KMS-11 (cell line): ENCODE measurements at regions not wholly inside any gene's neighbourhood (a gene's known extent, or its start where the extent isn't known, plus 50 kb on each side); places are given as distances from the start of the nearest gene placed in this dataset.

Experiments used
- H2AFZ ChIP-seq: fragments of 200-600 bp; sonication (generic); 2 replicates; pipeline ENCODE4 v1.6.1; 2016; ENCODE audit warnings: antibody characterized with exemption, mixed run types, low read depth
- H3K27ac ChIP-seq: fragments of 200-600 bp; sonication (generic); 2 replicates; pipeline ENCODE4 v1.6.1; 2016; ENCODE audit warnings: mild to moderate bottlenecking, mixed run types
- H3K27me3 ChIP-seq: fragments of 200-600 bp; sonication (generic); 2 replicates; pipeline ENCODE4 v1.6.1; 2017; ENCODE audit warnings: mild to moderate bottlenecking, low read depth, mixed run types, moderate library complexity; ENCODE audit not compliant: insufficient read depth
- H3K36me3 ChIP-seq: fragments of 200-600 bp; sonication (generic); 2 replicates; pipeline ENCODE4 v1.6.1; 2017; ENCODE audit warnings: mild to moderate bottlenecking, mixed run types; ENCODE audit not compliant: insufficient read depth
- H3K4me1 ChIP-seq: fragments of 200-600 bp; sonication (generic); 2 replicates; pipeline ENCODE4 v1.6.1; 2016; ENCODE audit warnings: mild to moderate bottlenecking, low read depth, mixed run types; ENCODE audit not compliant: poor library complexity, severe bottlenecking
- H3K4me2 ChIP-seq: fragments of 200-600 bp; sonication (generic); 2 replicates; pipeline ENCODE4 v1.7.0; 2016; ENCODE audit warnings: mild to moderate bottlenecking, mixed run types
- H3K4me3 ChIP-seq: fragments of 200-600 bp; sonication (generic); IDR thresholded peaks from 2 replicates; pipeline ENCODE4 v1.6.1; 2017; ENCODE audit warnings: low read depth, low read length, mixed read lengths; ENCODE audit not compliant: insufficient read depth
- H3K79me2 ChIP-seq: fragments of 200-600 bp; sonication (generic); 2 replicates; pipeline ENCODE4 v1.6.1; 2016; ENCODE audit warnings: low read depth, mixed run types; ENCODE audit not compliant: insufficient read depth
- H3K9ac ChIP-seq: fragments of 200-600 bp; sonication (generic); 2 replicates; pipeline ENCODE4 v1.6.1; 2016; ENCODE audit warnings: mild to moderate bottlenecking, mixed run types
- H4K20me1 ChIP-seq: fragments of 200-600 bp; sonication (generic); 2 replicates; pipeline ENCODE4 v1.6.1; 2016; ENCODE audit warnings: mild to moderate bottlenecking, mixed run types; ENCODE audit not compliant: insufficient read depth
- TF ChIP-seq, protein P1 (sequence below): fragments of 200-600 bp; sonication (generic); conservative IDR thresholded peaks from 2 replicates; pipeline ENCODE4 v1.6.1; 2017; ENCODE audit warnings: low read depth, mild to moderate bottlenecking, antibody characterized with exemption, low read length, moderate library complexity, mixed read lengths

DNA sequence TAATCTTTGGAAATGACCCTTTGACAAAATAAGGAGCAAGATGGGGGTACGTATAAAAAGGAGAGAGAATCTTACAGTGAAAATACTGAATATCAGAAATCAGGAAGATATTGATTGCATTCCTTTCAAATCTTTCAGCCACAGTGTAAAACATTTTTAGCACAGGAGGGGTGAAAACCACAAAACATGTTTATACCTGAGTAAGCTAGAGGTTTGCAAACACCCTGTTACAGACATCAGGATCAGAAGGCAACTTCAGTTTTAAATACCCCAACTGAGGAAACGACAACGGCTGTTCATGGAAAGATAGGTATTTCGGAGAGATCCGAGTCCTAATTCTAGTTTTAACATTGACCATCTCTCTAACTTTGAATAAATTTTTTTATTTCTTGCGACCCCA is 69.1 kb upstream of the ITGB1 start:
- no peaks in the 10 kb centered on the region for H3K36me3 ChIP-seq
- H3K79me2 ChIP-seq = no peaks in the 10 kb centered on the region
- no peaks in the 10 kb centered on the region for H4K20me1 ChIP-seq
- no peak overlapping the region for H3K4me2 ChIP-seq
- H3K27me3 ChIP-seq = no peaks in the 10 kb centered on the region
- H3K4me3 ChIP-seq = no peak overlapping the region
- TF ChIP-seq, protein P1, sequence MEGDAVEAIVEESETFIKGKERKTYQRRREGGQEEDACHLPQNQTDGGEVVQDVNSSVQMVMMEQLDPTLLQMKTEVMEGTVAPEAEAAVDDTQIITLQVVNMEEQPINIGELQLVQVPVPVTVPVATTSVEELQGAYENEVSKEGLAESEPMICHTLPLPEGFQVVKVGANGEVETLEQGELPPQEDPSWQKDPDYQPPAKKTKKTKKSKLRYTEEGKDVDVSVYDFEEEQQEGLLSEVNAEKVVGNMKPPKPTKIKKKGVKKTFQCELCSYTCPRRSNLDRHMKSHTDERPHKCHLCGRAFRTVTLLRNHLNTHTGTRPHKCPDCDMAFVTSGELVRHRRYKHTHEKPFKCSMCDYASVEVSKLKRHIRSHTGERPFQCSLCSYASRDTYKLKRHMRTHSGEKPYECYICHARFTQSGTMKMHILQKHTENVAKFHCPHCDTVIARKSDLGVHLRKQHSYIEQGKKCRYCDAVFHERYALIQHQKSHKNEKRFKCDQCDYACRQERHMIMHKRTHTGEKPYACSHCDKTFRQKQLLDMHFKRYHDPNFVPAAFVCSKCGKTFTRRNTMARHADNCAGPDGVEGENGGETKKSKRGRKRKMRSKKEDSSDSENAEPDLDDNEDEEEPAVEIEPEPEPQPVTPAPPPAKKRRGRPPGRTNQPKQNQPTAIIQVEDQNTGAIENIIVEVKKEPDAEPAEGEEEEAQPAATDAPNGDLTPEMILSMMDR = no peak
- H3K9ac ChIP-seq = no peak overlapping the region
- no peaks in the 10 kb centered on the region for H3K4me1 ChIP-seq
- no peak overlapping the region for H2AFZ ChIP-seq
- no peak overlapping the region for H3K27ac ChIP-seq

DNA sequence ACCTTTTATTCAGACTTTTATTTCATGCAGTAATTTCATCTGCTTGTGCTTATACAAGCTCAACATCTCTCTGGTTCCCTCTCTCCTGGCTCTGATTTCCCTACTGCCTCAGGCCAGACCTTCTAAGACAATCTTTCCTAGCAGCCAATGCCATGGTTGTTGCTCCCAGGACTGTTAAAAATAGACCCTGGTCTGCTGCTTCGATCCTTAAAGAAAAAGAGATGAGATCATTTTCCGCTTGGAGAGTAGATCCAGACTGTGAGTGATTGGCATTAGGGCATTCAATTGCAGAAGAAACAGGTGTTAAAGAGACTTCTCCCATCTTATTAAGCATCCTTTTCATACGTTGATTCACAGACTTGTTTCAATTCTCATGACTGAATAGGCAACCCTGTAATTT is 68.4 kb upstream of the ITGB1 start:
- H3K36me3 ChIP-seq = no peaks in the 10 kb centered on the region
- H3K79me2 ChIP-seq = no peaks in the 10 kb centered on the region
- no peak overlapping the region for H3K27ac ChIP-seq
- H3K4me2 ChIP-seq = no peak overlapping the region
- no peaks in the 10 kb centered on the region for H4K20me1 ChIP-seq
- H3K4me1 ChIP-seq = no peaks in the 10 kb centered on the region
- TF ChIP-seq, protein P1 = no peak
- H2AFZ ChIP-seq = no peak overlapping the region
- no peaks in the 10 kb centered on the region for H3K27me3 ChIP-seq
- no peak overlapping the region for H3K9ac ChIP-seq
- no peak overlapping the region for H3K4me3 ChIP-seq

DNA sequence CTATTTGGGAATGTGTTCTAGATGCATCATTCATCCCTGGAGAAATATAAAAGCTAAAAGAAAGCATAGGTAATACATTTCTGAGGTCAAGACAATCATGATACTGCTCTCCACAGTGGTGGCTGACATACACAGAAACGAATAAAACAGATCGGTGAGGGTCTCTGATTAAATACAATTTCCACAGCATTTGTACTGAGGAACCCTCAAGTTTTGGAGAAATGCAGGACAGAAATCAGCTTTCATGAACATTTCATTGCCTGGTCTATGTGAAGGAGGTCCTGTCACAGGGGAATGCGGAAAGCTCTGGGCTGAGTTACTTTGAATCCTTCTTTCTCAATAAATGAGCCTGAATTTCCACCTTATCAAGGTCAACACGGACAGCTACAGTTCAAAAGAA is 67.9 kb upstream of the ITGB1 start:
- no peak overlapping the region for H3K4me2 ChIP-seq
- no peaks in the 10 kb centered on the region for H4K20me1 ChIP-seq
- no peak overlapping the region for H2AFZ ChIP-seq
- TF ChIP-seq, protein P1 = no peak
- H3K4me1 ChIP-seq = no peaks in the 10 kb centered on the region
- no peaks in the 10 kb centered on the region for H3K27me3 ChIP-seq
- no peak overlapping the region for H3K27ac ChIP-seq
- H3K4me3 ChIP-seq = no peak overlapping the region
- no peaks in the 10 kb centered on the region for H3K79me2 ChIP-seq
- H3K9ac ChIP-seq = no peak overlapping the region
- no peaks in the 10 kb centered on the region for H3K36me3 ChIP-seq

DNA sequence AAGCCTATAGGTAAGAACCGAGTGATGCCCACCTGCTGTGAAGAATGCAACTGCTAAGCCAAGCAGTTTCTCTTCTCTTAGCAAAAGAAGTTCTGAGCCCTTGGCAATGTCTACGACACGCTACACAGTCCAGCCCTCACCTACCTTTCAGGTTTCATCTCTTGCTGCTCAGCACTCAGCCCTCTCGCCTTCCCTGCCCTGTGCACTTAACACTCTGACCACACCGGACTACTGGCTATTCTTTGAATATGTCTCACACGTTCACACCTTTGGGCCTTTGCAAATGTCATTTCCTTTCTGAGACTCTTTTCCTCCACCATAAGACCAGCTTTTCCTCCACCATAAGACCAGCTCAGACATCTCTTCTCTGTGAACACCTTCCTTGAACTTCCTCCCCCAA is 67.0 kb upstream of the ITGB1 start:
- H4K20me1 ChIP-seq = no peaks in the 10 kb centered on the region
- no peak overlapping the region for H2AFZ ChIP-seq
- H3K27ac ChIP-seq = no peak overlapping the region
- H3K4me3 ChIP-seq = no peak overlapping the region
- no peaks in the 10 kb centered on the region for H3K36me3 ChIP-seq
- no peaks in the 10 kb centered on the region for H3K79me2 ChIP-seq
- H3K27me3 ChIP-seq = no peaks in the 10 kb centered on the region
- TF ChIP-seq, protein P1 = no peak
- H3K9ac ChIP-seq = no peak overlapping the region
- no peaks in the 10 kb centered on the region for H3K4me1 ChIP-seq
- no peak overlapping the region for H3K4me2 ChIP-seq

DNA sequence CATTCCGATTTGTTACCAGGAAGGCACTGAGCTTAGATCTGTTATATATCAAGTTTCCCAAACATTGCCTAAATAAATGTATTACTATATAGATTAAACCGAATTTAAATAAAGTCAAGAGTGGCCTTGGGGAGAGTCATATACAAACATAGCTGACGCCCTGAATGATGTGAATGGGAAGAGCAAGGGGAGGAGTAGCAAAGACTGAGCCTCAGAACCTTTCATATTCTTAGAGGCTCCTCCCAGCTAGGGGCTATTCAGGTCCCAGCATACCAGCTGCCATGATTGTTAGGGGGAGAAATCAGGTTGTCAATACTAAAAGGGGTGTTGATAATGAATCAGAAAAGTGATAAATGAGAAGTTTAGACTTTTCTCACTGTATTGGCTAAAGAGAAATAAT is 64.7 kb upstream of the ITGB1 start:
- no peaks in the 10 kb centered on the region for H3K27me3 ChIP-seq
- no peaks in the 10 kb centered on the region for H4K20me1 ChIP-seq
- no peaks in the 10 kb centered on the region for H3K79me2 ChIP-seq
- TF ChIP-seq, protein P1 = no peak
- H2AFZ ChIP-seq = no peak overlapping the region
- no peak overlapping the region for H3K9ac ChIP-seq
- H3K4me2 ChIP-seq = no peak overlapping the region
- no peaks in the 10 kb centered on the region for H3K36me3 ChIP-seq
- H3K27ac ChIP-seq = no peak overlapping the region
- H3K4me3 ChIP-seq = no peak overlapping the region
- H3K4me1 ChIP-seq = no peaks in the 10 kb centered on the region
